GM18502 (cell line): ENCODE measurements at regions not wholly inside any gene's neighbourhood (a gene's known extent, or its start where the extent isn't known, plus 50 kb on each side); places are given as distances from the start of the nearest gene placed in this dataset.

Source experiments
- ATAC-seq: cut with Tn5 transposase; IDR thresholded peaks from one replicate; pipeline ENCODE4 v1.9.1; 2021; ENCODE audit warnings: mild to moderate bottlenecking; ENCODE audit not compliant: unreplicated experiment, poor library complexity

DNA sequence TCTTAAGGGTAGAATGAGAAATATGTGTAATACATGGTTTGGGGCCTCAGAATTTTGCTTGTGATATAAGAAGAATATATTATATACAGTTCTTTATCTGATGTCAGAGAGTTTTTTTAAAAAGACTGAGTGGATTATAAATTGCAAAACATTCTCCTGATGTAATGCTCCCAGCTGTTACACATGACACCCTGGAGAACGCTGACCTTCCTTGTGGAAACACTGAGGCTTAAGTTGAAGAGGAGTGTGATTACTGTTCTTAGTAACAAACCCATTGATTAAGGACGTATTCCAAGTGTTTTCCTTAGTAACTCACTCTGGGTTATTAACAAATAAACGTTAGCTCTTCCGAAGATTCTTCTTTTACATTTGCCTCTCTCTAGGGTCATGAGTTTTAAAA is 1069.3 kb upstream of the CNTNAP5 start:
- no peak for ATAC-seq

DNA sequence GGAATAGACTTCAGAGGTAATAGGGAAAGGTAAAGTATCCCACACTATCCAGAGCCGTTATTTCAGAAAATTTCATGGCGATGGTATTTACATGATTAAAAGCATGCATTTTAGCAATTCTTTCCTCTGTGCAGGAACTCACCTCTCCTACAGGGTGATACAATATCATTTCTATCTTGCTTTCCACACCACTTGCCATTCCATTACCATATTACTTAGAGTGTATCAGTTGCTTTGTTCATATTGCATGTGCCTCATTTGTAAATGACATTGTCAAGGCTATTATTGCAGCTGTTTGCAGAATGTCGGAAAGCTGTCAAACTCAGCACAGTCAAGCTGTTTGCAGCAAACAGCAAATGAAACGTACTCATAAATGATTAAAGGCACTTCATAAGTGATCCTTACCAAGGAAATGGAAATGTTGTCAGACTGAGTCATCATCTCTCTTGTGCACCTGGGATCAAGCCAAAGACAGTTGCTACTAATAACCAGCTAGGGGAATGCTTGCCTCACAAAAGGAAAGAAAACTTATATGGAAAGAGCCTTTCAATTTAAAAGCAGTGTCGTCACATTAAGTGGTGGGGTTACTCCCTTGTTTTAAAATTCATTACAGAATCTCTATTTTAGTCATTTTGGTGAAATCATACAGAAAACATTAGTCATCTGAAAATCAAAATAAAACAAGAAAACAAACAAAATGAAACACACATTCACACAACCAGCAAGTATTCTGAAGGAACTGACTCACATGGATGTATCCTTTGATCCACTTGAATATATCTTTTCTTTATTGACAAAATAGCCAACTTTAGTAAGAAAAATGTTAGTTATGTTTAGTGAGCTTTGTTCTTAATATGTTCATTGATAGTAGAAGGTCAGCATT is 1064.1 kb upstream of the CNTNAP5 start:
- ATAC-seq: no peak

DNA sequence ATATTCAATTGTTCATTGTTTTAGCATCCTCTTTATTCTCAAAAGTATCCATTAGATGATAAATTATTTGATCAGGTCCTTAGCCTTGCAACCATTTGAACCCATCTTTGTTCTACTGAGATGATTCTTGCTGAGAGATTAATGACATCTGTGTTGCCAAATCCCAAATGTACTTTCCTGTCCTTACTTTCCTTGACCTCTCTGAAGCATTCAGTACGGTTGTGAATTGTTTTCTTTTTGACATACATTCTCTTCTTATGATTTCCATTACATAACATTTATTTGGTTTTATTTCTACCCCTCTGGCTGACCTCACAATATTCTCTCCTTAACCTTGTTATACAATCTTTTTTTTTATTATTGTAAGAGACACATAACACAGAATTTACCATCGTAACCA is 1058.6 kb upstream of the CNTNAP5 start:
- no peak for ATAC-seq

DNA sequence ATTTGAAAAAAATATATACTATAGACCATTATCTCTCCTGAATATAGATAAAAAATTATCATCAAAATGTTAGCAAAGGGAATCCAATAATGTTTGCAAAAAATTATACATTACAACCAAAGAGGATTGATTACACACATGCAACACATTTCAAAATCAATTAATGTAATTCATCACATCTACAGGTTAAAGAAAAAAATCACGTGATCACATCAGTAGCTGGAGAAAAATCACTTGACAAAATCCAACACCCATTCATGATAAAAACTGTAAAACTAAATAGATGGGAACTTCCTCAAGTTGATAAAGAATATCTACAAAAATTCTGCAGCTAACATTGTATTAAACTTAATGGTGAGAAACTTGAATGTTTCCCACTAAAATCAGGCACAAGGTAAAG is 1047.5 kb upstream of the CNTNAP5 start:
- no peak for ATAC-seq

DNA sequence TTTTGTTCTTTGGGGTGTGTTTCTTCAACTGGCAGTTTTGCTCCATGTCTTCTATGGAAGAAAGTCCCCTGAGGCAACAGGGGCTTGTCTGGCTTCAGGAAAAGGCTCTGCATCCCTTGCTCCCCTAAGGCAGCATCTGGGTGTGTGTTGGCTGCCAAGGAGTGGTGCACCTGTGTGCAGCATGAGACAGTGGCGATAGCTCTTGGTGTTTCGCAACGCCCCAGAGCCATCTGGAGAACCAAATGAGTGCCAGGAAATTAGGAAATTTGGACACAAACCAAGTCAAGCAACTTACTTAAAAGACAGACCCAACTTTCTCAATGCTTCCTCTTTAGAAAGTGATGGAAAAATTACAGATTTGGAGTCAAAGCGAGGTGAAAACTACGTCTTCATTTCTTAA is 1044.4 kb upstream of the CNTNAP5 start:
- no peak for ATAC-seq

DNA sequence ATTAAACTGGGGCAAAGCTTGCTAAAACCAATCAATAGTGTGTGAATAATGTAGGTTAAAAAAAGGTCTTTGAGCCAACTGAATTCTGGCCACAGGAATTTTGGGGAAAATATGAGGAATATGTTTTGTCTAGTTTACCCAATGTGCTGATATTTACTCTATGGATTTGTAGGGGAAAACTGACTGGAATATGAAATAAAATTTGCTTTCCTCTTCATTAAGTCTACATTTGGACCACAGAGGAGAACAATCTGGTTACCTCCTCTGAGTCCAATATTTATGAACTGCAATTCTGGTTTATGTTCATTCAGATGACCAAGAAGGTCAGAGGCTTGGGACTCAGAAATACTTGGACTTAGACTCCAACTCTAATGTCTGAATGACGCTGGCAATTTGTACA is 1042.2 kb upstream of the CNTNAP5 start:
- ATAC-seq: no peak

DNA sequence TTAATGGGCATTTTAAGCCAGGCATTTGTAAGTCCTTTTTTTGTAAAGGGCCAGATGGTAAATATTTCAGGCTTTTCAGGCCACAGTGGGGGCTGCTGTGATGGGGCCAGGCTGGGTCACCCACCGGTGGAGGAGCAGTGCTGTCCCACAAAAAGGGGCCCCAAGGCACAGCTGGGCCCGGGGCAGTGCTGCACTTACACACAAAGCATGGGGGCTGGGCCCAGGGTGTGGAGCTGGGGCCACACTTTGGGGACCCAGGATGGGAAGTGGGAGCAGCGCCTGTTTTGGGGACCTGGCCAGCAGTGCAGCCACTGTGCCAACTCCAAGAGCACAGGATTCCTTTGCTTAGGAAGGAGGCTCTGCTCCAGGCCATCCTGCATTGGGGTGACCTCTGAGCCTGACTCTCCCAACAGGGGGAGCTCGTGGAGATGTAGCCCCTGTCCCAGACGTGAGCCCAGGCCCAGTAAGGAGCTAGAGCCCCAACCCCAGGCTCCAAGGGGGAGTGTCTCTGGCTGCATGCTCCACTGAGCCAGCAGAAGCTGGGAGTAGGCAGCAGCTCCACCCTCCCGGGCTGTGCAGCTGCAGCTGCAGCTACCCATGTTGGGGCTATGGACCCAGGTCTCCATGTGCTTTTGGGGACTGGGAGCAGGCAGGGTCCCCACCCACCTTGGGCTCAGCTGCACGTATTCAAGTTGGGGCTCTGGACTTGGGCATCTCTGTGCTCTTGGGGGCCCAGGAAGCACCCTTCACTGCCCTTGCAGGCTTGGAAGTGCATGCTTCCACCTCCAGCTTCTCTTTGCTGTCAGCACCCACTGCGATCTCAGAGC is 1036.5 kb upstream of the CNTNAP5 start:
- ATAC-seq: no peak

DNA sequence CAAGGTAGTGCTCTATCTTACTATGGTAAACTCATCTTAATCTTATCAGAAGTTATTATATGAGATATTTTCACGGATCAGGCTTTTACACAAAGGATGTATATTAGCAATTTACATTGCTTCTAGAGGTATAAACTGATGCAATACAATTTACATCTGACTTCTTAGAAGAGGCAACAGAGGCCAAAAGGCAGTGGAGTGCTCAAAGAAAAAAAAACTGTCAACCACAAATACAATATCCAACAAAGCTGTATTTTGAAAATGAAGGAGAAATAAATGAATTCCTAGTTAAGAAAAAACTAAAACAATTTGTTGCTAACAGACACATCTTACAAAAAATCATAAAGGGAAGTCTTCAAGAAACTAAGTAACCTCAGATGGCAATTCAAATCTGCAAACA is 1031.5 kb upstream of the CNTNAP5 start:
- no peak for ATAC-seq

DNA sequence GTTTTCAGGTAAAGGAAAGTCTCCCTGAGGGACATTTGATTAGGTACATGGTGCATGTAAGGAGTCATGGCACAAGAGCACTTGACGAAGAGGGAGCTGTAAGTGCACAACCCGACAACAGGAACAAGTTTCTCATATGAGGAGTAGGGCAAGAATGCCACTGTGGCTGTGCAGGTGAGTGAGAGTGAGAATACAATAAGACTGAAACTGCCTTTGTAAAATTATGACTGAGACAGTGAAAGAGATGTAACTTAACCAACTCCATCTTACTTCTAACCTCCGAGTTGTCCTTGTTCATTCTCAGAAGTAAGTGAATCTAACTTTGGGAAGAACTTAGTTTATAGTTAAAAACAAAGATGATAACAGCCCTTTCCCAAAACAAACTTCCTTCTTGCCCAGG is 1025.8 kb upstream of the CNTNAP5 start:
- no peak for ATAC-seq

DNA sequence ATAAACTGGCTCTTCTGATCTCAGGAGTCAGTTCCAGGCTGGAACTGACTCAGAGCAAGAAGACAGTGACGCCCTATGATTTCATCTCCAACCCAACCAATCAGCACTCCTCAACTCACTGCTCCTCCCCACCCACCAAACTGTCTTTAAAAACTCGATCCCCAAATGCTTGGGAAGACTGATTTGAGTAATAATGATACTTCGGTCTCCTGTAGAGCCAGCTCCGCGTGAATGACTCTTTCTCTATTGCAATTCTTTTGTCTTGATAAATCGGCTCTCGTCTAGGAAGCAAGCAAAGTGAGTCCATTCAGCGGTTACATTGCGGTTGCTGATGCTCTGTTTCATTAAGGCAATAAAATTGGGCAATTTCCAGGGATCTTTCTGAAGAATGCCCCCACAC is 1025.3 kb upstream of the CNTNAP5 start:
- no peak for ATAC-seq

DNA sequence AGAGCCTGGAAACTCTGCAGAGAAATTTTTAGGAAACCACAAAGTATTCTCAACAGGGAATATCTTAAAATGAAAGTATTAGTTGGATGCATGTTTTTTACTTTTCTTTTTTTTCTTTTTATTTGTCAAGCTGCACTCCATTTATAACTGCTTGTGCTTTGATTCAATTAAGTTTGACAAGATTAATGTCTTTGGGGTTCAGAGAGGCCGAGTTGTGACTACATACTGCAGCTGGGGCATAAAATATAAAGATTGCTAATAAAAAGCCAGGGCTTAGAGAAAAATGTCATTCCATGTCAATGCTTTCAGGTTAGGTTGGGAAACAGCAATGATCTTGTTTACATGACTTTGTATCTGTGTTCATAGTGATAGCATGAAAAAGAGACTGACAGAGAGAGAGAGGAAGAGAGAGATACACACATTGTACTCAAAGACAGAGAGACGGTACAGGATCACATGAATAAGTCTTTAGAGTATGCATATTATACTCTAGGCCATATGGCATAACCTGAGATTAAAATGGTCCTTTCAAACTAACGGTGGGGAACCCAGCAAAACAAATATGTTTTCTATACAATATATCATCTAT is 1022.3 kb upstream of the CNTNAP5 start:
- no peak for ATAC-seq

DNA sequence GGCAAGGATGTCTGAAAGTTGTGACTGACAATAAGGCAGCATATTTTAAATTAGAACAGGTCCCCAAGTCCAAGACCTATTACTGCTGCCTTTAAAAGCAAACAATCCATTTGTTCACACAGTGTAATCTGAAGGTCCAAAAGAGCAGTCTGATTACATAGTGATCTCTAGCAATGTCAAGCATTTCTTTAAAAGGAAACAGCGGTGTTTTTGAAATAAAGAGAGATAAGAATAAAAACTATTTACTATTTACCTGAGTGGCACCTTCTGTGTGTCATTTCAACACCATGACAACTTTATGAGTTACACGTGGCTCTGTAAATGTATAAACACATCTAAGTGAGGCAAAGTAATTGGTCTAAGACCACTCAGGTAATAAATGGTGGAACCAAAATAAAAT is 1009.9 kb upstream of the CNTNAP5 start:
- no peak for ATAC-seq

DNA sequence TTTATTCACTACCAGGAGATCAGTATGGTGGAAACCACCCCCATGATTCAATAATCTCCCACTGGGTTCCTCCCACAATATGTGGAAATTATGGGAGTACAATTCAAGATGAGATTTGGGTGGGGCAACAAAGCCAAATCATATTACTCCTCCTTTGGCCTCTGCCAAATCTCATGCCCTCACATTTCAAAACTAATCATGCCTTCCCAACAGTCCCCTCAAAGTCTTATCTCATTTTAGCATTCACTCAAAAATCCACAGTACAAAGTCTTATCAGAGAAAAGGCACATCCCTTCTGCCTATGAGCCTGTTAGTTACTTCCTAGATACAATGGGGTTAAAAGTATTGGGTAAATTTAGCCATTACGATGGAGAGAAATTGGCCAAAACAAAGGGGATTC is 989.5 kb upstream of the CNTNAP5 start:
- no peak for ATAC-seq

DNA sequence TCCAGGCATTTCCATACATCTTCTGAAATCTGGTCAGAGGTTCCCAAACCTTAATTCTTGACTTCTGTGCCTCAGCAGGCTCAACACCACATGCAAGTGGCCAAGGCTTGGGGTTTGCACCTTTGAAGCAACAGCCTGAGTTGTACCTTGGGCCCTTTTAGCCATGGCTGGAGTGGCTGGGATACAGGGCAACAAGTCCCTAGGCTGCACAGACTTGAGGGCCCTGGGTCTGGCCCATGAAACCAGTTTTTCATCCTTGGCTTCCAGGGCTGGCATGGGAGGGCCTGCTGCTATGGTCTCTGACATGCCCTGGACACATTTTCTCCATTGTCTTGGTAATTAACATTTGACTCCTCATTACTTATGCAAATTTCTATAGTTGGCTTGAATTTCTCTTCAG is 988.8 kb upstream of the CNTNAP5 start:
- ATAC-seq: no peak

DNA sequence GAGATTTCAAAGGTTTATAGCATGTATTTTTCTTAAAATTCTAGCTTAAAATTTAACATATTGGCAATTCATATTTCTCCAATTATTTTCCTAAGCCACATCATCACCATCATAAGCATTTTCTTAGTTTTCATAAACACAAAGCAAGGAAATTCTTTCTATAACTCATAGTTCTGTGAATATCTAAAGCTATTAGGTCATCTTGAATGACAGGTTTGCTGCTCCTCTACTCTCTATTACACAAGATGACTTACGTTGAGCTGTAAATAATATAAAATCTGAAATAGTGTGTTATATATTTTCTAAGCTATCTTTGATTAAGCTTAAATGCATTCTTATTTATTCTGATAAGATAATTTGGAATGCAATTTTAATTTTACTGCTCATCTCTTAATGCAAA is 984.6 kb upstream of the CNTNAP5 start:
- ATAC-seq: no peak

DNA sequence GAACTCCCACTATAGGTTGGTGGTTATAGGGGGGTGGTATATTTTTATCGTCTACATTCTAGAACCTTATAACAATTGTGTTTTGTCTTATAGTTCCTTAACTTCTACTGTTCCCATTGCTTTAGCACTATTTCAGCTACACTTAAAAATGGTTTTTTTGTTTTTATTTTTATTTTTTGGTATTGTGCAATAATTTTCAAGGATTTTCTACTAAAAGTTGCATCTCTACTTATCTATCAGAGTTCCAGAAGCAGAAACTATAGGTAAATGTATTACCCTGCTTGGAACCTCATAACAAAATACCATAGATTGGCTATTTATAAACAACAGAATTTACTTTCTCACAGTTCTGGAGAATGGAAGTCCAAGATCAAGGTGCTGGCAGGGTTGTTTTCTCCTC is 981.6 kb upstream of the CNTNAP5 start:
- ATAC-seq: no peak

DNA sequence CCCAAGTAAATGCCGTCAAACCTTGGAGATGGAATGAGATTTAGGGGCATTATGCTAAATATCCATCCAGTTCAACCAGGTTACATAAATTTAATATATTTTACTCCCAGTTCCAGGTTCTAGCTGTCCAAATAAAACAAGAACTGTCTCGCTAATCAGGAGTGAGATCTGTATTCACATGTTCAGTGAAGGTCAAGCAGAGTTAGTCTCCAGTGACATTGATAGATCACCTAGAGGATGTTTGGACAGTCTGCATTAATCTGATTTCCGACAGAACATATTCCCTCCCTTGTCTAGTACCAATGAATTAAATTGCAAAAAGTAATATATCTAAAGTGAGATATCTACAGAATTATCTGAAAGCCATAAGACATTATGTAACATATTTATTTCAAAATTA is 979.4 kb upstream of the CNTNAP5 start:
- ATAC-seq: no peak

DNA sequence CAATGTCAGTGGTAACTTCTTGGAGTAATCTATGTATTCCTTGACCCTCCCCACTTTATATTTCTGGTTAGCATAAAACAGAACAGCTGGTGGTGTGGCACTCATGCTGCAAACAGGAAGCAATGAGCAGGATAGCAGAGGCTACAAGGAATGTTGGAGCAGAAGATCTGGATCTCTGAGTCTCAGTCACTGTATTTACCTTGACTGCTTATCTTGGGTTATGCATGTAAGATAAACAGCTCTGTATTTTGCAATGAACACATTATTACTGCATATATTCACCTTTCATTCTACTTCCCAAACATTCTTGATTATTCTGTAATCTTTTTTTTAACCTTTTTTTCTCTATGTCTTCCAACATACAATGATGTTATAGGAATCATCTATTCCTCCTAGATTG is 977.9 kb upstream of the CNTNAP5 start:
- ATAC-seq: no peak

DNA sequence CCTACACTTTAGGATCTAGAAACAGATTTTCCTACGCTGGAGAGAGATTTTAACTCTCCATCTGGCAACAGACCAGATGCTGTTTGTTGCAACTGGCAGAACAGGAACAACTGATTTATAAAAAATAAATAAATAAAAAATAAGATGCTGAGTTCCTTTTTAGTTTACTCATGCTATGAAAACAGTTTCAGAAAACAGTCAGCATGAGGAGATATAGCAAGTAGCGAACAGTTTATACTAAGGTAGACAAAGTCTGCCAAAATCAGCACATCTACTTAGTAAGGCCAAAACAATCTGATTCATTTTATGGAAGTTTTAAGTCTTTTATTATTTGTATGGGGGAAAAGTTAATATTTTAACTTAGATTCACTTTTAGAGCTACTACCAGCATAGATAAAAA is 974.0 kb upstream of the CNTNAP5 start:
- no peak for ATAC-seq

DNA sequence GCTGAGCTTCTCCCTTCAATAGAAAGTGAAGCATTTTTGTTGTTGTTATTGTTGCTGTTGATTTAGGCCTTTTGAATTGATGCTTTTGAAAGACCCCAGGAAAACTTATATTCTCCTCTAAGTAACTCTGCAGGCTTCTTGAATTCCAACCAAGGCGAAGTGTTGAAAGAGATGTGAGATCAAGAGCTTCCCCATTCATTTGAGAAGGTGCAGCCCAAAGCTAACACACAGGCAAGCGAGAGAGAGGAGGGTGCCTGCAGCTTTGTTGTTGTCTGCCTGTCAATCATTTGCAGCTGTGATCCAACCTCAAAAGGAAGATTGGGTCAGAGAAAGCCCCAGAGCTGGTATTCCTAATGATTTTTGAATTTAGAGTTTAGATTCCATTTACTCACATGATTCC is 963.6 kb upstream of the CNTNAP5 start:
- no peak for ATAC-seq

DNA sequence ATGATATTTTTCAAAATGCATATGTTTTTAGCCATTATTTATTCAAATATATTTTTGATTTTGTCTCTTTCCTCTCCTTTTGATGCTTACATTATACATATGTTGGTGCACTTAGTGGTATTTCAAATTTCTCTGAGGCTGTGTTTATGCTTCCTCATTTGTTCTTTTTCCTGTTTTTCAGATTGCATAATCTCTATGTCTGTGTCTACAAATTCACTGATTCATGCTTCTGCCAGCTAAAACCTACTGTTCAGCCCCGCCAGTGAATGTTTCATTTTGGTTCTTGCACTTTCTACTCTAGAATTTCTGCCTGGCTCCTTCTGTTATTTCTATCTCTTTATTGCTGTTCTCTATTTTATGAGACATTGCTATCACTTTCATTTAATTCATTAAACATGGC is 951.7 kb upstream of the CNTNAP5 start:
- ATAC-seq: no peak
